ENCODE measurements at regions not wholly inside any gene's neighbourhood (a gene's known extent, or its start where the extent isn't known, plus 50 kb on each side); places are given as distances from the start of the nearest gene placed in this dataset.

GRCh38 chr13:111791131-111791530 lies 275.8 kb upstream of the SOX1 start:
- H3K9me3 ChIP-seq (ENCODE audit: control insufficient read depth, insufficient read depth, low read depth, low read length) = no peaks in the 10 kb centered on the region
- TF ChIP-seq ZNF202 (tag by site-specific recombination; IDR thresholded peaks at IDR 0.05; ENCODE audit: borderline replicate concordance) (no peak), ZSCAN4 (tag by site-specific recombination; IDR thresholded peaks at IDR 0.05) (0 out of 2 replicates have a peak, but pooled peaks have one; percentile 1), ZSCAN5A (tag by site-specific recombination; IDR thresholded peaks at IDR 0.05) (no peak), HOXA7 (CRISPR knock-in tag; IDR thresholded peaks at IDR 0.05; ENCODE audit: borderline replicate concordance) (no peak), ZNF362 (tag by site-specific recombination; IDR thresholded peaks at IDR 0.05) (no peak), ZNF423 (tag by site-specific recombination; IDR thresholded peaks at IDR 0.05) (no peak)
- H3K36me3 ChIP-seq (ENCODE audit: control insufficient read depth in 2 of 2, insufficient read depth in 1 of 2, low read length in 2 of 2) = no peaks in the 10 kb centered on the region
- ChIA-PET POLR2A (no interaction called here), CTCF (no interaction called here)
- no peak overlapping the region for H3K27ac ChIP-seq (ENCODE audit: extremely low read depth, low read depth, low read length)
- H3K4me1 ChIP-seq (ENCODE audit: control insufficient read depth, insufficient read depth, low read length) = no peaks in the 10 kb centered on the region
- no peak overlapping the region for H3K4me3 ChIP-seq (ENCODE audit: low read depth, low read length)

GRCh38 chr13:111792956-111793355 lies 274.0 kb upstream of the SOX1 start:
- H3K36me3 ChIP-seq (ENCODE audit: control insufficient read depth in 2 of 2, insufficient read depth in 1 of 2, low read length in 2 of 2) = no peaks in the 10 kb centered on the region
- H3K4me3 ChIP-seq (ENCODE audit: low read depth, low read length) = no peak overlapping the region
- TF ChIP-seq ZNF214 (tag by site-specific recombination; IDR thresholded peaks at IDR 0.05; ENCODE audit: borderline replicate concordance) (no peak), ZNF311 (tag by site-specific recombination; IDR thresholded peaks at IDR 0.05; ENCODE audit: borderline replicate concordance) (no peak), REPIN1 (tag by site-specific recombination; IDR thresholded peaks at IDR 0.05; ENCODE audit: low read depth) (no peak), ZNF544 (tag by site-specific recombination; IDR thresholded peaks at IDR 0.05) (no peak), BCL6B (tag by site-specific recombination; IDR thresholded peaks at IDR 0.05) (no peak), SP2 (tag by site-specific recombination; IDR thresholded peaks at IDR 0.05) (no peak), WT1 (tag by site-specific recombination; IDR thresholded peaks at IDR 0.05) (no peak), ZNF701 (tag by site-specific recombination; IDR thresholded peaks at IDR 0.05) (no peak), TRIM28 (IDR thresholded peaks at IDR 0.05; ENCODE audit: borderline replicate concordance, low read length) (no peak), ZNF148 (tag by site-specific recombination; IDR thresholded peaks at IDR 0.05; ENCODE audit: borderline replicate concordance) (no peak)
- H3K9me3 ChIP-seq (ENCODE audit: control insufficient read depth, insufficient read depth, low read depth, low read length) = no peaks in the 10 kb centered on the region
- ChIA-PET POLR2A (no interaction called here), CTCF (no interaction called here)
- no peak overlapping the region for H3K27ac ChIP-seq (ENCODE audit: extremely low read depth, low read depth, low read length)
- H3K4me1 ChIP-seq (ENCODE audit: control insufficient read depth, insufficient read depth, low read length) = no peaks in the 10 kb centered on the region
